Smooth muscle cell (in vitro differentiated cells): ENCODE measurements at regions not wholly inside any gene's neighbourhood (a gene's known extent, or its start where the extent isn't known, plus 50 kb on each side); places are given as distances from the start of the nearest gene placed in this dataset.

Experiments
- DNase-seq: peaks from one replicate; lab custom pipeline; 2025; ENCODE audit not compliant: unreplicated experiment; lab: John Stamatoyannopoulos, UW
- H2AFZ ChIP-seq: fragments of 200-600 bp; sonication (generic); 2 replicates; pipeline ENCODE4 v1.6.0; 2016; ENCODE audit warnings: antibody characterized with exemption, low read depth, mild to moderate bottlenecking
- H3F3A ChIP-seq: fragments of 200-600 bp; sonication (generic); 2 replicates; pipeline ENCODE4 v1.6.0; 2017; ENCODE audit warnings: antibody characterized with exemption, low read depth
- H3K27ac ChIP-seq: fragments of 200-600 bp; sonication (generic); 2 replicates; pipeline ENCODE4 v1.5.1; 2016; ENCODE audit warnings: low read depth, mild to moderate bottlenecking
- H3K27me3 ChIP-seq: fragments of 200-600 bp; sonication (generic); 2 replicates; pipeline ENCODE4 v1.6.1; 2016; ENCODE audit warnings: low read depth, mild to moderate bottlenecking
- H3K36me3 ChIP-seq: fragments of 200-600 bp; sonication (generic); 2 replicates; pipeline ENCODE4 v1.5.1; 2016; ENCODE audit warnings: low read depth
- H3K4me1 ChIP-seq: fragments of 200-600 bp; sonication (generic); 2 replicates; pipeline ENCODE4 v1.5.1; 2016; ENCODE audit warnings: low read depth
- H3K4me2 ChIP-seq: fragments of 200-600 bp; sonication (generic); 2 replicates; pipeline ENCODE4 v1.6.0; 2016; ENCODE audit warnings: mild to moderate bottlenecking
- H3K4me3 ChIP-seq: fragments of 200-600 bp; sonication (generic); 2 replicates; pipeline ENCODE4 v1.5.1; 2016; ENCODE audit warnings: mild to moderate bottlenecking
- H3K79me2 ChIP-seq: fragments of 200-600 bp; sonication (generic); 2 replicates; pipeline ENCODE4 v1.6.0; 2016; ENCODE audit warnings: low read depth, mild to moderate bottlenecking
- H3K9ac ChIP-seq: fragments of 200-600 bp; sonication (generic); 2 replicates; pipeline ENCODE4 v1.6.0; 2016; ENCODE audit warnings: low read depth
- H3K9me3 ChIP-seq: fragments of 200-600 bp; sonication (generic); replicated peaks from 2 replicates; pipeline ENCODE4 v1.5.1; 2016; ENCODE audit warnings: low read depth
- H4K20me1 ChIP-seq: fragments of 200-600 bp; sonication (generic); 2 replicates; pipeline ENCODE4 v1.6.0; 2016; ENCODE audit warnings: low read depth
- CTCF ChIP-seq: fragments of 200-600 bp; sonication (generic); IDR thresholded peaks from 2 replicates; pipeline ENCODE4 v1.5.1; 2017; ENCODE audit warnings: borderline replicate concordance, mild to moderate bottlenecking, antibody characterized with exemption; ENCODE audit not compliant: insufficient read depth, poor library complexity, severe bottlenecking
- WGBS: methylation state at CpG from one replicate; pipeline ENCODE4 v1.1.7; 2016; ENCODE audit warnings: low lambda C conversion rate; 5-methylcytosine and 5-hydroxymethylcytosine counted together

GRCh38 chr3:117644203-117644602 lies 934.6 kb downstream of the TUSC7 start:
- H3F3A ChIP-seq: no peaks in the 10 kb centered on the region
- no peak for DNase-seq
- no peaks in the 10 kb centered on the region for H3K27me3 ChIP-seq
- no peaks in the 10 kb centered on the region for H3K4me1 ChIP-seq
- no peak overlapping the region for H2AFZ ChIP-seq
- H3K36me3 ChIP-seq: no peaks in the 10 kb centered on the region
- H3K4me3 ChIP-seq: no peak overlapping the region
- no peak for TF ChIP-seq CTCF
- no peak overlapping the region for H3K9ac ChIP-seq
- H3K4me2 ChIP-seq: no peak overlapping the region
- no peak overlapping the region for H3K27ac ChIP-seq
- no peaks in the 10 kb centered on the region for H4K20me1 ChIP-seq
- no peaks in the 10 kb centered on the region for H3K9me3 ChIP-seq
- no peaks in the 10 kb centered on the region for H3K79me2 ChIP-seq

- Histone ChIP-seq H3F3A (no peaks in the 10 kb centered on the region), H3K79me2 (no peaks in the 10 kb centered on the region), H4K20me1 (no peaks in the 10 kb centered on the region), H3K9me3 (no peaks in the 10 kb centered on the region), H3K4me2 (no peak overlapping the region), H3K27me3 (no peaks in the 10 kb centered on the region), H3K9ac (no peak overlapping the region), H3K4me1 (no peaks in the 10 kb centered on the region), H3K4me3 (no peak overlapping the region), H3K27ac (no peak overlapping the region), H3K36me3 (no peaks in the 10 kb centered on the region), H2AFZ (no peak overlapping the region)
- DNase-seq: no peak
- 83% methylated on average over 4 of the region's 4 CpGs for WGBS
- no peak for TF ChIP-seq CTCF
These were observed 936.1 kb downstream of the TUSC7 start for GRCh38 chr3:117645561-117646242.

- no peak for TF ChIP-seq CTCF
- Histone ChIP-seq H3K4me3 (no peak overlapping the region), H3K4me2 (no peak overlapping the region), H3K4me1 (no peaks in the 10 kb centered on the region), H3K27ac (no peak overlapping the region), H3K27me3 (no peaks in the 10 kb centered on the region), H4K20me1 (no peaks in the 10 kb centered on the region), H3K9ac (no peak overlapping the region), H3K36me3 (no peaks in the 10 kb centered on the region), H3K79me2 (no peaks in the 10 kb centered on the region), H2AFZ (no peak overlapping the region), H3F3A (no peaks in the 10 kb centered on the region), H3K9me3 (no peaks in the 10 kb centered on the region)
- DNase-seq: no peak
- 78% methylated on average over 2 of the region's 2 CpGs for WGBS
These were observed 937.9 kb downstream of the TUSC7 start for GRCh38 chr3:117647435-117647834.

- H3K9ac ChIP-seq: no peak overlapping the region
- 88% methylated on average over 3 of the region's 3 CpGs for WGBS
These were observed 941.7 kb downstream of the TUSC7 start for GRCh38 chr3:117651246-117651645.

More at GRCh38 chr3:117651246-117651645, 941.7 kb downstream of the TUSC7 start:
- Histone ChIP-seq H3K27me3 (no peaks in the 10 kb centered on the region), H3K79me2 (no peaks in the 10 kb centered on the region), H3K9me3 (no peaks in the 10 kb centered on the region), H3K4me3 (no peak overlapping the region), H2AFZ (no peak overlapping the region), H3K27ac (no peak overlapping the region), H3K4me1 (peaks cover 6% of the 10 kb centered on the region), H3F3A (no peaks in the 10 kb centered on the region), H3K4me2 (no peak overlapping the region), H4K20me1 (no peaks in the 10 kb centered on the region), H3K36me3 (no peaks in the 10 kb centered on the region)
- no peak for TF ChIP-seq CTCF
- no peak for DNase-seq
